H1 (cell line): ENCODE measurements at regions not wholly inside any gene's neighbourhood (a gene's known extent, or its start where the extent isn't known, plus 50 kb on each side); places are given as distances from the start of the nearest gene placed in this dataset.

Experiments used
- BACH1 ChIP-seq: IDR thresholded peaks from 2 replicates; pipeline ENCODE4 v1.6.1; 2012; ENCODE audit warnings: low read length, improper control_type of control experiment
- BCL11A ChIP-seq, 2 experiments: IDR thresholded peaks; one replicate each; pipeline ENCODE4 v1.6.1; 2011; ENCODE audit warnings: low read depth in 2 of 2, low read length in 2 of 2, mild to moderate bottlenecking in 2 of 2
- CHD2 ChIP-seq: IDR thresholded peaks from 2 replicates; pipeline ENCODE4 v1.6.1; 2012; ENCODE audit warnings: low read length, improper control_type of control experiment
- EP300 ChIP-seq, 2 experiments: IDR thresholded peaks; 1 replicate in 1 of 2; 2 replicates in 1 of 2; pipeline ENCODE4 v1.6.1; 2011 to 2012; ENCODE audit warnings: low read depth in 2 of 2, low read length in 2 of 2, mild to moderate bottlenecking in 2 of 2, borderline replicate concordance in 1 of 2, inconsistent platforms in 1 of 2, moderate library complexity in 1 of 2
- PHF8 ChIP-seq: fragments of 200-600 bp; sonication (generic); conservative IDR thresholded peaks from 2 replicates; pipeline ENCODE4 v1.7.1; 2012; ENCODE audit warnings: low read depth, mild to moderate bottlenecking, inconsistent platforms, low read length, moderate library complexity
- POLR2AphosphoS5 ChIP-seq: IDR thresholded peaks from 2 replicates; pipeline ENCODE4 v1.6.1; 2011; ENCODE audit warnings: low read depth, low read length
- RAD21 ChIP-seq, 2 experiments: IDR thresholded peaks in 1 of 2; conservative IDR thresholded peaks in 1 of 2; 2 replicates each; pipeline ENCODE4 v1.6.1; 2011; ENCODE audit warnings: low read depth in 2 of 2, low read length in 2 of 2, improper control_type of control experiment in 1 of 2, inconsistent platforms in 1 of 2, mild to moderate bottlenecking in 1 of 2, moderate library complexity in 1 of 2
- RFX5 ChIP-seq: IDR thresholded peaks from 2 replicates; pipeline ENCODE4 v1.6.1; 2011; ENCODE audit warnings: low read depth, low read length, improper control_type of control experiment, borderline replicate concordance
- TF ChIP-seq, protein P1 (sequence below), 3 experiments: IDR thresholded peaks; 1 replicate in 2 of 3; 2 replicates in 1 of 3; pipeline versions ENCODE4 v1.5.1 to v1.6.1; 2011; ENCODE audit warnings: low read length in 3 of 3, mild to moderate bottlenecking in 3 of 3, inconsistent platforms in 2 of 3, low read depth in 1 of 3, moderate library complexity in 1 of 3; ENCODE audit not compliant: insufficient read depth in 1 of 3; ENCODE audit errors: control extremely low read depth in 1 of 3
- TF ChIP-seq, protein P2 (sequence below): IDR thresholded peaks from 2 replicates; pipeline ENCODE4 v1.6.1; 2012; ENCODE audit warnings: inconsistent platforms

DNA sequence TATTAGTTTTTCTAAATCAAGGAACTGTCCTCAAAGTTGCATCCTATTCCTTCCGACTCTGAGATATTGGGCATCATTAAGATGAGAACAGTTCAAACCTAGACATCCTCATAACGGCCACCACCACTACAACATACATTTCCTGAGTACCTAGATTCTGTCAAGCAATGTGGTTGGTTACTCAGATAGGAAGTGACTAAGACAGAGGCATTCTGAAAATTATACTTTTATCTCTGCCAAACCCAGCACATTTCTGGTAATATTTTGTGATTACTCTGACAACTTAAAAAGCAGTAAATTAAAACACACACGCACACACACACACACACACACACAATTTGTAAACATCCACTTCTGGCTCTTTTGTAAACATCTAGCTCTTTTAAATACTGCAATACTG lies 291.2 kb upstream of the MEOX2 start:
- TF ChIP-seq, protein P1, sequence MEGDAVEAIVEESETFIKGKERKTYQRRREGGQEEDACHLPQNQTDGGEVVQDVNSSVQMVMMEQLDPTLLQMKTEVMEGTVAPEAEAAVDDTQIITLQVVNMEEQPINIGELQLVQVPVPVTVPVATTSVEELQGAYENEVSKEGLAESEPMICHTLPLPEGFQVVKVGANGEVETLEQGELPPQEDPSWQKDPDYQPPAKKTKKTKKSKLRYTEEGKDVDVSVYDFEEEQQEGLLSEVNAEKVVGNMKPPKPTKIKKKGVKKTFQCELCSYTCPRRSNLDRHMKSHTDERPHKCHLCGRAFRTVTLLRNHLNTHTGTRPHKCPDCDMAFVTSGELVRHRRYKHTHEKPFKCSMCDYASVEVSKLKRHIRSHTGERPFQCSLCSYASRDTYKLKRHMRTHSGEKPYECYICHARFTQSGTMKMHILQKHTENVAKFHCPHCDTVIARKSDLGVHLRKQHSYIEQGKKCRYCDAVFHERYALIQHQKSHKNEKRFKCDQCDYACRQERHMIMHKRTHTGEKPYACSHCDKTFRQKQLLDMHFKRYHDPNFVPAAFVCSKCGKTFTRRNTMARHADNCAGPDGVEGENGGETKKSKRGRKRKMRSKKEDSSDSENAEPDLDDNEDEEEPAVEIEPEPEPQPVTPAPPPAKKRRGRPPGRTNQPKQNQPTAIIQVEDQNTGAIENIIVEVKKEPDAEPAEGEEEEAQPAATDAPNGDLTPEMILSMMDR (IDR thresholded peaks at IDR 0.05; ENCODE audit: control extremely low read depth in 1 of 3, insufficient read depth in 1 of 3, low read depth in 1 of 3, low read length in 3 of 3) = no peak
- TF ChIP-seq EP300 (IDR thresholded peaks at IDR 0.05; ENCODE audit: borderline replicate concordance in 1 of 2, low read depth in 2 of 2, low read length in 2 of 2) (no peak), POLR2AphosphoS5 (no peak), RAD21 (IDR thresholded peaks at IDR 0.05 in 1 of 2, conservative IDR thresholded peaks at IDR 0.05 in 1 of 2; ENCODE audit: low read depth in 2 of 2, low read length in 2 of 2) (no peak), CHD2 (no peak), BACH1 (no peak), RFX5 (no peak), BCL11A (IDR thresholded peaks at IDR 0.05; ENCODE audit: low read depth in 2 of 2, low read length in 2 of 2) (no peak), PHF8 (no peak)
- TF ChIP-seq, protein P2, sequence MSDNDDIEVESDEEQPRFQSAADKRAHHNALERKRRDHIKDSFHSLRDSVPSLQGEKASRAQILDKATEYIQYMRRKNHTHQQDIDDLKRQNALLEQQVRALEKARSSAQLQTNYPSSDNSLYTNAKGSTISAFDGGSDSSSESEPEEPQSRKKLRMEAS = no peak
